ENCODE measurements at regions not wholly inside any gene's neighbourhood (a gene's known extent, or its start where the extent isn't known, plus 50 kb on each side); places are given as distances from the start of the nearest gene placed in this dataset.
"Not testable (repeated sequence)": the region's sequence is repeated elsewhere in the genome, so short reads cannot be mapped to it uniquely, and the experiment has no call there.

DNA sequence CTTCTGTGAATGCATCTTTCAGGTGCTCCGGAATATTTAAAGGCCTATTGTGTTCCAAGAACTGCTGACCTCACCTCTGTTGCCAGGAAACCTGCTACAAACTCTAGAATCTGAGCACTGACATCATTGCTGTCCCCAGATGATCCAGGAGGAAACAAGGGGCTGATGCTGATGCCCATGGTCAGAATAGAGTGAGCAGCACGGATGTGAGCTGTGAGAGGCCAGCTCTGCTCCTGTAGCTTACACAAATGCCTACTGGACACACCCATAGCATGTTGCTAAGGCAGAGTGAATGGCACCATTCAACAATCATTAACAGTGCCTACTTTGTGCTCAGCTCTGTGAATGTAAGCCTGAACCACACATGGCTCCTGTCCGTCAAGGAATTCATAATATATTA, 276.7 kb upstream of the API5 start:
- DNase-seq = no peak

DNA sequence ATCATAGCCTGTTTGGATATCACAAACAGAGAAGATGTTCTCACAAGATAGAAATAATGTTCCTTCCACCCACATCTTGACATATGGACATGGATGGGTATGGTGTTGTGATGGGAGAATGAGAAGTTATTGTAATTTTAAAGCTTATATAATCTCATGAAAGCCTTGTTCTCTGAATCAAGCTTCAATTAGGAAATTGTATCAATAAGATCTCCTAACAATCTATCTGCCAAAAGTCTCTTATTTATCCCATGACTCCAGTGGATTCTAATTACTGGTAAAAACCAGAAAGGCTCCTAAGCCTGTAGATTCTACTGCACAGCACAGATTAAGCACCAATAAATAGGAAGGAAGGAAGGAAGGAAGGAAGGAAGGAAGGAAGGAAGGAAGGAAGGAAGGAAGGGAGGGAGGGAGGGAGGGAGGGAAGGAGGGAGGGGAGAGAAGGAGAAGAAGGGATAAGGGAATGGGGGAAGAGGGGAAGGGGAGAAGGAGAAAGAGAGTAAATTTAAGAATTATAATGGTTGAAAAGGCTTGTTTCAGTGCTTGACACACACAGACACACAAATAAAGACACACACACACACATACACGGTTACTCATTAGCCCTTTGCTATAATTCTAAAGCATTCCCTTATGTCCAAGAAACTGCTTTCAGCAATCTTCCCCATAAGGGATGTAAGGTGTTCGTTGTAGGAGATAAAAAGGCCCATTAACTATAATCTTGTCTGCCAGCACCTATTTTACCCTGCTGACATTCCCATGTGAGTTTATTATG, 258.0 kb upstream of the API5 start:
- DNase-seq = no peak

DNA sequence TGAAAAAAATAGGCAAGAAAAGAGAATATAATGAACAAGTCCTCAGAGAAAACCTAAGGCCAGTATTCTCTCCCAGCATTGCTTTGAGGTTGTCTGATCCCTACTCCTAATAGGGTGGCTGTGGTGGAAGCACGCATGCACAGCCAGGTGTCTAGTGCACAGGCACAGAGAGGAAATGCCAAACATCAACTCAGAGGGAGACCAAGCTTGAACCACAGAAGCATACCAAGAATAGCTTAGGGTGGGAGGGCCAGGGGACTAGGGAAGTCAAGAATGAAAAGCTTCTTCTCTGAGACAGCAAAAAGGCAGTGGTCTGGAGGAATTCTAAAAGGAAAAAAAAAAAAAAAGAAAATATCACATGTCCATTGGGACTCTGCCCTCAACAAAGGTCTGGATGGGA, 244.1 kb upstream of the API5 start:
- DNase-seq = no peak

DNA sequence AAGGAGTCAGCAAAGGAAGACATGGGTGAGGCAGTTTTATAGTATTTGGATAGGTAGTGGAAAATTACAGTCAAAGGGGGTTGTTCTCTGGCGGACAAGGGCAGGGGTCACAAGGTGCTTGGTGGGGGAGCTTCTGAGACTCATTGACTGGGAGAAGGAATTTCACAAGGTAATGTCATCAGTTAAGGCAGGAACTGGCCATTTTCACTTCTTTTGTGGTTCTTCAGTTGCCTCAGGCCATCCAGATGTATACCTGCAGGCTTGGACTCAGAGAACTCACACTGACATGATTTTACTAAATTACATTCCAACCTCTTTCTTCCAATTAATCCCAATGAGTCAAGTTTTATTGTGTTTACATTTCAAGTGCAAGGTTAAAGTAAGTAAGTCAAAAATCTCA, 240.5 kb upstream of the API5 start:
- DNase-seq = no peak

DNA sequence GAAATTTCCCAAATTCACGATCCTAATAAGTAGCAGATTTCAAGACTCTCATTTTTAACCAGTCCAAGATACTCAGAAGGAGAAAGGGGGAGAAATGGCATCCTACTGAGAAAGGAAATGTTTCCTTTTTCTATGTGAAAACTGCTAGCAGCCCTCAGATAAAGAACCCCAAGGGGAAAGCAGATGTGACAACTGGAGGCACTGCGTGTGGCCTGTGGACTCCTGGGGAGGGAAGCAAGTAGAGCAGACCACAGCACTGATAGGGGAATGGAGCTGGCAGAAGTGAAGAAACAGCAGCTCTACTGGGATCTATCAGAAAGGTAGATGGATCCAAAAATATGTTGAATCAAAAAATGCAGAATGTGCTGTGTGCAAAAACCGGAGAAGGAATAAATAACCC, 239.7 kb upstream of the API5 start:
- DNase-seq = no peak

DNA sequence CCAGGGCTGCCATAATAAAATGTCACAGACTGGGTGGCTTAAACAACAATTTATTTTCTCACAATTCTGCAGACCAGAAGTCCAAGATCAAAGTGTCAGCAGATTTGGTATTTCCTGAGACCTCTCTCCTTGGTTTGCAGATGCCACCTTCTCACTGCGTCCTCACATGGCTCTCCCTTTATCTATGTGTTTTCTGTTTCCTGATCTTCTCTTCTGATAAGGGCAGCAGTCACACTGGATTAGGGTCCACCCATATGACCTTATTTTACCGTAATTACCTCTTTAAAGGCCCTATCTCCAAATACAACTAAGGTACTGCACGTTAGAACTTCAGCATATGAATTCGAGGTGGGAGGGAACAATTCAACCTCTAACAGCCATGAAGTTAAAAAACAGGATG, 238.9 kb upstream of the API5 start:
- DNase-seq = no peak

DNA sequence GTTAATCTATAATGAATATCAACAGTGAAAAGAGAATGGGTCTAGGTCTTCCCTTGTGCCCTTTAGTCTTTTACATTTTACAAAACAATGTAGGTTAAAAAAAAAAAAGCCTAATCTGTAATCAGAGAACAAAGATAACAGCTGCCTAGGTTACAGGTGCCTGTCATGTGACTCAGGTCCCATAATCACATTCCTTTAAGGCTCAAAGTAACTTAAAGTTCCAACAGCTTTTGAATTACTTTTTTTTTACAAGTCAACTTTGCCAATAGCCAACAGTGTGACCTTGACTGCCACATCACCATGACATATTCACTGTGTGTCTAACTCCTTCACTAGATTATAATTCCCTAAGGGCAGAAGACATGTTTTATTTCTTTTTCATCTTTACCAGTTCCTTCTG, 237.0 kb upstream of the API5 start:
- no peak for DNase-seq

DNA sequence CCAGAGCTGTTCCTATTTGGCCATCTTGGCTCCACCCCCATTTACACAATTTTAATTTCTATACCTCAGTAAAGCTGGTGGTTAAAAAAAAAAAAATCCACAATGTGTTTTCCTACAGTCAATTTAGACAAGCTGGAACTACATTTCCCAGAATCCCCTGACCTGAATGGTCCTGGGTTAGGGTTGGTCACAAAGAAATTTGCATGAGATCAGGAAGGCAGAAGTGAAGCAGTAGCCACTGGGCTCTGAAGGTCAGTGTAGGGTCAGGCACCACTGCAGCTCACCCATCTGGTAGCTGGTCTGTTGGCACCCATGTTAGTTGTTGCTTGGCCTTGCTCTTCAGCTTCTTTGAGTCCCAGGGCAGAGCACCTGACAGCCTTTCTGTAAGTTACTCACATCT, 210.7 kb upstream of the API5 start:
- DNase-seq = no peak

DNA sequence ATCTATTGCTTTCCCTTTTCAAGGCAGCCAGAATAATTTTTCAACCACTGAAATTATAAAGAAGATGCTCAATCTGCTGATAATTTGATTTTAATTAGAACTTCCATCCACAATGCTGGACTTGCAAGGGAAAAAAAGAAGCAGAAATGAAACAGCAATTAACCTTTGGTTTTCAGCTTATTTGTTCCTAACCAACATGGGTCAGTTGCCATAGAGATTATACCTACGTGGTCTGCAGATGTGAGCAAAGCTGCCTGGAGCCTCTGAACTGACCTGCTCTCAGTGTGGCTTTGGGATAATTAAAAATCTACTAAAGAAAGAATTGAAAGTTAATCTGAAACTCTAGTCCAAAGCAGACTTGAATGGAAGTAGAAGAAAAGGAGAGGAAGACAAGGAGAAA, 195.7 kb upstream of the API5 start:
- DNase-seq = no peak

DNA sequence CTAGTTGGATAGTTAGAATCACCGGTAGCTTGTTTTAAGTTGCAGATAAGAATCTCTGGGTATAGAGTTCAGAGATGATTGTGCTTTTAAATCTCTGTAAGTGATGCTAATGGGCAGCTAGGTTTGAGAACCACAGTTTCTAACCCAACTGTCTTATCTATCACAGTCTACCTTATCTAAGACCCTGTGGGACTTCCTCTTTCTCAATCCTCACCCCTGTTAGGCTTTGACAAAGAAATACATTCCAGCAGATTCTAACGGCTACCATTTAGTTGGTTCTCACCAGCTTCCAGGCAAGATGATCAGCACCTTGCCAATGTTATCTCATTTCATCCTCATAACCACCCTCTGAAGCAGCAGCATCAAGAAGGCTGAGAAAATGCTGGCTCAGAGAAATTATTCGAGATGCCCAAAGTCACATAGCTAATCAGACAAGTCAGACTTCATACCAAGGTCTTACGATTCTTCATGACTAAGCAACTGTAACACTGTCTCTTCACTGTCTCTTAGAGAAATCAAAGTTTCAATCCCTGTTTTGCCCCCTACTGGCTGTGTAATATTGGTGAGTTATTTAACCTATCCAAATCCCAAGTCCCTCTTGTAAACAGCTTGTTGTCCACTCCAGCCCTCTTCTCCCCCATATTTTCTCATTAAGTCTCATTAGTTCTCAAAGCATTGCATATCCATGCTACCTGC, 192.4 kb upstream of the API5 start:
- no peak for DNase-seq

DNA sequence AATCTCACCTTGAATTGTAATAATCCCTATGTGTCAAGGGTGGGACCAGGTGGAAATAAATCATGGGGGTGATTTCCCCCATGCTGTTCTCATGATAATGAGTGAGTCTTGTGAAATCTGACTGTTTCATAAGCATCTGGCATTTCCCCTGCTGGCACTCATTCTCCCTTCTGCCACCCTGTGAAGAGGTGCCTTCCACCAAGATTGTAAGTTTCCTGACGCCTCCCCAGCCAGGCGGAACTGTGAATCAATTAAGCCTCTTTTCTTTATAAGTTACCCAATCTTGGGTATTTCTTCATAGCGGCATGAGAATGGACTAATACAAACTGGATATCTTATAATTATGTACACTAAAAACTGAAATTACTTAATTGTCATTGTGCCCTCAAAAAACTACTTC, 189.2 kb upstream of the API5 start:
- DNase-seq = no peak

DNA sequence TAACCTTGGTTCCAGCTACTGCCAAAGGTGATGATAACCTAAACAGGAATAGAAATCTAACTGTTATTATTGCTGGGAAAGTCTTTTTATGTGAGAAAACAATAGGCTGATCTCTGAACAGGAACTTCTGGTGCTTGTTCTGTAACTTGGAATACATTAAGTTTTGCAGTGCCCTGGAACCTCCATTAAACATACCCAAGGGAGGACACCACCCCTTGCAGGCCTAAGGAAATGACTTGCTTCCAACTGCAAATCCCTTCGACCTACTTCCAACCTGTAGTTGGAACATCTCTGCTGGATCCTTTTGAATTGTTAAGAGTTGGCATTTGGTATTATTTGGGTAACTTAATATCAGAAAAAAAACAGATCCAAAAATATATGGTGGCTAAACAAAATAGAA, 188.4 kb upstream of the API5 start:
- DNase-seq = no peak

DNA sequence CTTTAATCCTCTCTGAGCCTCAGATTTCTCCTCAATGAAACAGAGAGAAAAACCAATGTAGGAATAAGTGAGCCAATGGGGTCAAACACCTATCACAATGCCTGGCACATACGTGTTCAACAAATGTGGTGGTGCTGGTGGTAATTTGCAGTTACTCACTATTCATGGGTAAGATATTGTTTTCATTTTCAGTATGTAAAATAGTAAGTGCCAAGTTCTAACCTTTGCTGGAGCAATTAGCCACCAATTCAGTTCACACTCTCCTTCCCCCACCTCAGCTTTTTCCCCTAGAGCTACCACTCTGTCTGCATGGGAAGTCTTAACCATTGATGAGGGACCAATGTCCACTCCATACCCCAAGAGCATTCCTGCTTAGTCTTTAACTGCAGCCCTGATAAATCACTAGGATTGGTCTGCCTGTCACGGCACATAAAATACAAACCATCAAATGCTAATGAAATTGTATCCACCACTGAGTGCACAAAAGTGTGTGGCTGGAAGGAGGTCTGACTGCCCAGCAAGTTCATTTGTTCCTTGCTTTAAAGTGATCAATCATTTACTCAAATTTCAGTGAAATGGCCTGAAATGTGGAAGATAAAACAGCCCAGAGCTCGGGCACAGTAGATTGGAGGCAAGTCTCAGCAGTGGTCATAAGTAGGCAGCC, 187.4 kb upstream of the API5 start:
- no peak for DNase-seq

DNA sequence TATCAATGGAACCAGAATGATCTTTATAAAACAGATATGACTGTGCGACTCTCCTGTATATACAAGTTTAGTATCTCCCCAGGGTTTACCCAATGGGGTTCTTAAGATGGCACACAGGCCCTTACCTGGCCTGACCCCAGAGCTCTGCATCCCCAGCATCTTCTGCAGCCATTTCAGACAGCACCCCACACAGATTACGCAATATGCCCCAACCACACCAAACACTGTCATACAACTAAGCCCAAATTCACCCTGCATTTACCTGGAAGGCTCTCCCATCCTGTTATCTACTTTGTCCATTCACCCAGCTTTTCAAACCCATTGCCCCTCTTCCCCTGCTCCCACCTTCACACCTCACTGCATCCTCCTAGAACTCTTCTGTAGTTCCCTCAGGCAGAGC, 182.5 kb upstream of the API5 start:
- no peak for DNase-seq

DNA sequence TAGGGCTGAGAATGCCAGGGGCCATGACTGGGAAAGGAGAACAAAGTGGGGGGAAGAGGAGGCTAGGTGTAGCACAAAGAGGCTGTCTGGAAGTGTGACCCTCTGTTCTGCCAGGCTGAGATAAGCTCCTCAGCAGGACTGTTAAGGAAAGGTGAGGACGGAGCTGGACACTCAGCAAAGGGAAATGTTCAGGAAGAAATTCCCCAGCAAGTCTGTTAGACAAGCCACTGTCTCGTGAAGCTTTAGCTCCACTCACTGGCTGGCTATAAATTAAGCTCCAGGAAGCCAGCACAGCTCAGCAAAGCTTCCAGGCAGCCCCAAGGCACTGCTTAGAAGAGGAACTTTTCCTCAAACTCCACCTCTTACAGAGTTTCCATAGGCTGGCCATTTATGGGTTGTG, 181.2 kb upstream of the API5 start:
- DNase-seq = no peak

DNA sequence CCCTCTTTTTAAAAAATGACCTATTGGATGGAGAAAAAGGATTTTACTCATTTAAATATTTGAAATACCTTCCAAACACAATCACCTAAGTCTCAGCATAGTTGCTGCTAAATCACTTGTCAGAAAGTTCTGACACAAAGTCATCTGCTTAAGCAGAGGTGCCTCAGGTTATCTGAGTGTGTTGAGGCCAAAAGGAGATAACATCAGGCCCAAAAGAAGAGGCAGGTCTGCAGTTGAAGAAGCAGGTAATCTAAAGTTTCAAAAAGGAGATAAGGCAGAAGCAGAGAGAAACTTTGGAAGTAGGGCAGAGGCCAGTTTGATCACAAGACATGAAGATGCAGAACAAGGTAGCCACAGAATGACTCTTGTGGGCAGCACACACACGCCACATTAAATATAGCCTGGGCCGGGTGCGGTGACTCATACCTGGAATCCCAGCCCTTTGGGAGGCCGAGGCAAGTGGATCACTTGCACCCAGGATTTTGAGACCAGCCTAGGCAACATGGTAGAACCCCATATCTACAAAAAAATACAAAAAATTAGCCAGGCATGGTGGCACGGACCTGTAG, 175.7 kb upstream of the API5 start:
- no peak for DNase-seq

DNA sequence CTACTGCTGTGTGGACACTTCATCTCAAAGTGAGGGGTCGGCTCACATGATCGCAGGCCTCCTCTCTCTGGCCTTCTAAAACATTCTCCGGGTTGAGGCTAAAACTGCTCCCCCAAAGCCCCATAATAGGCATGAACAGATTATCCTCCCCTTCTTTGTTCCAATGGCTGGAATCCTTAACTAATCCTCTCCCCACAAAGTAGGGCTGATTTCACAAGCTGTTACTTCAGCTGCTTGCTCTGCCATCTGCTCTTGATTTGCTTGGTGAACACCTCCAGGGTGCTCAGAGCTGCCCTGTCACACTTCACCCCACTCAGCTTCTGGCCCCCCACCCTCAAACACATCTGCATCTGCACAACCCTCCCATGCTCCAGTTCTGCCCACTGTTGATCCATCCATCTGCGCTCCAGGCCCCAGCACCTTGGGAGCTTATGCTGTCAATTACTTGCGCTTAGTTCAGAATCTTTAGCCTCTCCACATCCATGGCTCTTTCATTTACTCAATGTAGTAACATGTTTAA, 173.1 kb upstream of the API5 start:
- no peak for DNase-seq

DNA sequence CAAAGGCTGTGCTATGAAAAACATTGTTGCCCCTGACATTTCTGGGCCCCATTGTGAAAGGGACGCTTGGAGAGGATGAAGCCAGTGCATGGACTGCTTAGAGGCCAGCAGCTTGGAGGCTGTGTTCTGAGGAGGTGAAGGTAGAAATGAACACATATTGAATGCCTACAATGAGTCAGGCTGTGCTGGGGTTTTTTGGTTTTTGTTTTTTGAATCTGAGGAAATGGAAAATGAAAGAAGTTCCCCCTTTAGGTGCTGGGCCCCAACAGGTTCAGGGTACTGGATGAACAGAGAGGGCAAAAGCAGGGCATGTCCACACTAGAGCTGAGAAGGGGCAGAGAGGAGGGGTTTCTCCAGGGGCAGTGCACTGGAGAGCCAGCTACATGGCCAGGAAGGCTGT, 166.1 kb upstream of the API5 start:
- no peak for DNase-seq

DNA sequence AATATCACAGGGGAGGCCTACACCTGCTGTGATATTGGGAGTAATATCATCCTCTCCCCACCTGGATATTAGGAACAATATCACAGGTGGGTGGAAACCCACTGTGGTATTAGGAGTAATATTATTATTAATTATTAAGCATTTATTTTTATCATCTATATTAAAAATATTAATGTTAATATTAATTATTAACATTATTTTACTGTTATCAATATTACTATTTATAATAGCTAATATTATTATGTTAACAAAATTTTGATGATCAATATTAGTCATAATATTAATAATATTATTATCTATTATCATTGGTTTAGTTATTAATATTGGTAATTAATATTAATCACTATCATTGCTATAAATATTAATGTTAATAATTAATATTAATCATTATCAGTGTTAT, 161.1 kb upstream of the API5 start:
- DNase-seq = no peak

DNA sequence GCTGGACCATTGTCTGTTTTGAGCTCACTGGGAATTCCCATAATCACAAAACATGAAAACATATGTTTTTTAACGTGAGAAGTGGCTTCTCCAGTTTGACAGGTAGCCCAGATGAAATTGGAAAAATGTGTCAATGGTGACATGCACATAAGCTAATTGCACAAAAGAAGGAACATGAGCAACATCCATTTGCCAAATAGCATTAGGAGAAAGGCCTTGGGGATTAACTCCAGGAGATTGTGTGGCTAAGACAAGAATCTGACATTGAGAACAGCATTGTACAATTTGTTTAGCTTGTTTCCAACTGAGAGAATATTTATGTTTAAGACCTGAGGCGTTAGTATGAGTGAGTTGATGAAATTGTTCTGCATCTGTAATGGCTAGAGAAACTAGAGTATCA, 147.0 kb upstream of the API5 start:
- DNase-seq = no peak

DNA sequence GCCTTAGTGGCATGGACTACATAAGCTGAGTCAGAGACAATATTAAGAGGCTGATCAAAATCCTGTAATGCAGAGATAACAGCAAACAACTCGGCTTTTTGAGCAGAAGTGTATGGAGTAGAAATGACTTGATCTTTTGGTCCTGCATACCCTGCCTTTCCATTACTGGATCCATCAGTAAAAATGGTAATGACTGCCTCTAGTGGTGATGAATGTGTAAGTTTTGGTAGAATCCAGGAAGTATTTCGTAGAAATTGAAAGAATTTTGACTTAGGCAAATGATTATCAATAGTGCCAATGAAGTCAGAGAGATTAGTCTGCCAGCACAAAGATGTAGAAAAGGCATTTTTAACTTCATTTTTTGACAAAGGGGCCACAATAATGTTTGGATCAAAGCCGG, 146.4 kb upstream of the API5 start:
- DNase-seq = not testable (repeated sequence)

DNA sequence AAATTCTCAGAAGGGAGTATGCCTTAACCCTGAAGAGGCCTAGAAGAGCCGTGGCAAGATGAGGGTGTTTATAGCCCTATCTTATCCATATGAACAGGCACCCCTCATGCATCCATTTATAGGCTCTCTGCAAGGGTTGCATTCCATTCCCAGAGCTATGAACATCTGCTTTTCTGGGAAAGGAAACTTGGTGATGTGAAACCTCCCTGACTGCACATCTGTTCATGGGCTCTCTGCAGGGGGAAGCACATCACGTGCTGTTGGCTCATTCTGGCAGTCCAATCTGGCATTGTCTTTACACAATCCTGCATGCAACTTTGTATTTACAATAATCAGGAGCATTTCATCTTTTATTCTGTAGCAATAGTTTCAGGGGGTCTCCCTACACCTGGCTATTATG, 143.6 kb upstream of the API5 start:
- DNase-seq = not testable (repeated sequence)

DNA sequence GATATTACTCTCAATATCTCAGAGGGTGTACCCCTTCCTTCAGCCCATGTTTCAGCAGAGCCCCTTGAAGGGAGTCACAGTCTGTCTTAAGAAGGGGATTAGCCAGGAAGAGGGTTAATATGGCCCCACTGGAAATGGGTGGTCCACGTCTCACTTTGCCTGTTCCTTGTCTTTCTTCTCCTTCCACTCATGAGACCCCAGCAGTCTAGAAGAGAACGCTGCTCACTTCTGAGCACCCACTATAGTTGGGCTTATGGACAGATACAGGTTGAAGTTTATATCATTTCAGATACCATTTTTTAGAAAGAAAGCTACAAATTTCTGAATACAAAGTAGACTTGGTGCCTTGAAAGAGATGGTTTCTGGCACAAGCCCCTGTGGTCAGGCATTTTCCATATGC, 139.3 kb upstream of the API5 start:
- no peak for DNase-seq

DNA sequence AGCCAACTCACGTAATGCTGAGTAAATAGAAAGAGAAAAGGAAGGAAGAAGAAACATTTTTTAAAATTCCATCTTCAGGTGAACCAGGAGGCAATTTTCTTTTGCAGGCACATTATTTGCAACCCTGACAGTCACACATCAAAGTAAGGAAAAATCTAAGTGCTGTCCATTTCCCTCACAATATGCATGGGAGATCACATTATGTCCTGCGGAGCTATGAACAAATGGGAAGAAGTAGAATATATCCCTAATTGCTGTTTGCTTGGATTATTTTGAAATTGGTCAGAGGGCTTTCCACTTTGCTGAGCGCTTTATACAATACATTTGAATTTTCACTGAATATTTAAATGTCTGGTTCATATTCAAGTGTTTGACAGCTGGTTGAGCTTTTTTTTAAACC, 133.8 kb upstream of the API5 start:
- DNase-seq = no peak
